ENCODE measurements at regions not wholly inside any gene's neighbourhood (a gene's known extent, or its start where the extent isn't known, plus 50 kb on each side); places are given as distances from the start of the nearest gene placed in this dataset.

GRCh38 chr3:137958636-137959035 lies 51.3 kb upstream of the CLDN18 start:
- no peak for TF ChIP-seq POLR2A (IDR thresholded peaks at IDR 0.05)
- TF ChIP-seq POLR2AphosphoS5 (IDR thresholded peaks at IDR 0.05; ENCODE audit: insufficient read depth in 1 of 2, low read depth in 1 of 2), result no peak
- TF ChIP-seq, protein P1, sequence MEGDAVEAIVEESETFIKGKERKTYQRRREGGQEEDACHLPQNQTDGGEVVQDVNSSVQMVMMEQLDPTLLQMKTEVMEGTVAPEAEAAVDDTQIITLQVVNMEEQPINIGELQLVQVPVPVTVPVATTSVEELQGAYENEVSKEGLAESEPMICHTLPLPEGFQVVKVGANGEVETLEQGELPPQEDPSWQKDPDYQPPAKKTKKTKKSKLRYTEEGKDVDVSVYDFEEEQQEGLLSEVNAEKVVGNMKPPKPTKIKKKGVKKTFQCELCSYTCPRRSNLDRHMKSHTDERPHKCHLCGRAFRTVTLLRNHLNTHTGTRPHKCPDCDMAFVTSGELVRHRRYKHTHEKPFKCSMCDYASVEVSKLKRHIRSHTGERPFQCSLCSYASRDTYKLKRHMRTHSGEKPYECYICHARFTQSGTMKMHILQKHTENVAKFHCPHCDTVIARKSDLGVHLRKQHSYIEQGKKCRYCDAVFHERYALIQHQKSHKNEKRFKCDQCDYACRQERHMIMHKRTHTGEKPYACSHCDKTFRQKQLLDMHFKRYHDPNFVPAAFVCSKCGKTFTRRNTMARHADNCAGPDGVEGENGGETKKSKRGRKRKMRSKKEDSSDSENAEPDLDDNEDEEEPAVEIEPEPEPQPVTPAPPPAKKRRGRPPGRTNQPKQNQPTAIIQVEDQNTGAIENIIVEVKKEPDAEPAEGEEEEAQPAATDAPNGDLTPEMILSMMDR (IDR thresholded peaks at IDR 0.05), result no peak
- intact Hi-C loops (cut with DNase I), result no loop called here

More at GRCh38 chr3:137958636-137959035, 51.3 kb upstream of the CLDN18 start:
- H3K4me1 ChIP-seq, result no peaks in the 10 kb centered on the region
- no peak overlapping the region for H3K4me3 ChIP-seq
- H3K36me3 ChIP-seq, result no peaks in the 10 kb centered on the region
- DNase-seq (ENCODE audit: extremely low spot score in 2 of 2), result no peak
- no peaks in the 10 kb centered on the region for H3K27me3 ChIP-seq
- no peaks in the 10 kb centered on the region for H3K9me3 ChIP-seq
- no peak overlapping the region for H3K27ac ChIP-seq

Data from vagina (tissue), 2 donors.